Endothelial cell of hepatic sinusoid (primary cell): ENCODE measurements at regions not wholly inside any gene's neighbourhood (a gene's known extent, or its start where the extent isn't known, plus 50 kb on each side); places are given as distances from the start of the nearest gene placed in this dataset.
"Not testable (repeated sequence)": the region's sequence is repeated elsewhere in the genome, so short reads cannot be mapped to it uniquely, and the experiment has no call there.

Source experiments
- in situ Hi-C: cut with HindIII; loops from 2 replicates; pipeline ENCODE4 v1.10.0; 2017; ENCODE audit warnings: low sequenced_read_pairs

GRCh38 chr12:75944097-75944904 is 87.3 kb downstream of the PHLDA1 start:
- in situ Hi-C loops = no loop called here

- in situ Hi-C loops = no loop called here
These were observed 87.9 kb downstream of the PHLDA1 start for GRCh38 chr12:75943730-75944096.

- in situ Hi-C loops = not testable (repeated sequence)
These were observed 89.9 kb downstream of the PHLDA1 start for GRCh38 chr12:75941661-75942060.

- in situ Hi-C loops = no loop called here
These were observed 92.4 kb downstream of the PHLDA1 start for GRCh38 chr12:75939016-75939642.

- in situ Hi-C loops = no loop called here
These were observed 93.4 kb downstream of the PHLDA1 start for GRCh38 chr12:75938189-75938588.

GRCh38 chr12:75937486-75937885 is 94.1 kb downstream of the PHLDA1 start:
- in situ Hi-C loops = no loop called here

- in situ Hi-C loops = no loop called here
These were observed 94.8 kb downstream of the PHLDA1 start for GRCh38 chr12:75936515-75937440.

- in situ Hi-C loops = no loop called here
These were observed 95.9 kb downstream of the PHLDA1 start for GRCh38 chr12:75935539-75936242.

- in situ Hi-C loops = loop anchor here (5.0 kb wide), 1 partner anchor 59 kb away; no protein-coding TSS in a partner anchor
These were observed 98.5 kb downstream of the PHLDA1 start for GRCh38 chr12:75933101-75933500.

GRCh38 chr12:75932241-75932640 is 99.3 kb downstream of the PHLDA1 start:
- in situ Hi-C loops = loop anchor here (5.0 kb wide), 1 partner anchor 60 kb away; no protein-coding TSS in a partner anchor

GRCh38 chr12:75923964-75924666 is 107.5 kb downstream of the PHLDA1 start:
- in situ Hi-C loops = no loop called here

GRCh38 chr12:75922944-75923642 is 108.5 kb downstream of the PHLDA1 start:
- in situ Hi-C loops = no loop called here

- in situ Hi-C loops = no loop called here
These were observed 109.8 kb downstream of the PHLDA1 start for GRCh38 chr12:75921622-75922289.

- in situ Hi-C loops = no loop called here
These were observed 113.9 kb downstream of the PHLDA1 start for GRCh38 chr12:75917715-75918114.

- in situ Hi-C loops = no loop called here
These were observed 114.5 kb downstream of the PHLDA1 start for GRCh38 chr12:75917083-75917482.

GRCh38 chr12:75913502-75914351 is 117.8 kb downstream of the PHLDA1 start:
- in situ Hi-C loops = no loop called here

GRCh38 chr12:75909714-75910656 is 121.6 kb downstream of the PHLDA1 start:
- in situ Hi-C loops = no loop called here
